HG02973 (cell line): ENCODE measurements at regions not wholly inside any gene's neighbourhood (a gene's known extent, or its start where the extent isn't known, plus 50 kb on each side); places are given as distances from the start of the nearest gene placed in this dataset.
"Not testable (repeated sequence)": the region's sequence is repeated elsewhere in the genome, so short reads cannot be mapped to it uniquely, and the experiment has no call there.

Experiments
- ATAC-seq: cut with Tn5 transposase; IDR thresholded peaks from one replicate; pipeline ENCODE4 v1.9.1; 2021; ENCODE audit warnings: moderate library complexity; ENCODE audit not compliant: unreplicated experiment

GRCh38 chr2:35962585-35963146, 392.9 kb upstream of the CRIM1 start:
- ATAC-seq, result no peak

- no peak for ATAC-seq
These were observed 395.0 kb upstream of the CRIM1 start for GRCh38 chr2:35960596-35960995.

DNA sequence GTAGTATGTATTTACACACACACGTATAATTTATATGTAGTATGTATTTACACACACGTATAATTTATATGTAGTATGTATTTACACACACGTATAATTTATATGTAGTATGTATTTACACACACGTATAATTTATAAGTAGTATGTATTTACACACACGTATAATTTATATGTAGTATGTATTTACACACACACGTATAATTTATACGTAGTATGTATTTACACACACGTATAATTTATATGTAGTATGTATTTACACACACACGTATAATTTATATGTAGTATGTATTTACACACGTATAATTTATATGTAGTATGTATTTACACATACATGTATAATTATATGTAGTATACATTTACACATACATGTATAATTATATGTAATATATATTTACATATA, 398.5 kb upstream of the CRIM1 start:
- not testable (repeated sequence) for ATAC-seq

DNA sequence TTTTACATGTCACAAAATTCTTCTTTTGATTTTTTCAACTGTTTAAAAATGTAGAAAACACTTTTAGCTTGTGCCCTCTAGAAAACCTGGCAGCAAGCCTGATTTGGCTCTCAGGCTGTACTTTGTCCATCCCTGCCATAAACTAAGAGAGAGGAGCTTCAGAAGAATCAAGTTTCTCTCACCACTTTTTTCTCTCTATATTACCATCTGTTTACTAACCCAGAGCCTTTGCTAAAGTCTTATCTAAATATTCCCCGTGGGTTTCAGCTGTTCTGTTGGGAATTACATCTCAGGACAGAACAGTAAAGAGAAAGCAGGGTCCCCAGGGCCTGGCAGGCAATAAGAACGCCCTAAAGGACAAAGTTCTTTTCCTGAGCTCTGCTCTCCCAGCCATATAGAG, 409.1 kb upstream of the CRIM1 start:
- no peak for ATAC-seq

DNA sequence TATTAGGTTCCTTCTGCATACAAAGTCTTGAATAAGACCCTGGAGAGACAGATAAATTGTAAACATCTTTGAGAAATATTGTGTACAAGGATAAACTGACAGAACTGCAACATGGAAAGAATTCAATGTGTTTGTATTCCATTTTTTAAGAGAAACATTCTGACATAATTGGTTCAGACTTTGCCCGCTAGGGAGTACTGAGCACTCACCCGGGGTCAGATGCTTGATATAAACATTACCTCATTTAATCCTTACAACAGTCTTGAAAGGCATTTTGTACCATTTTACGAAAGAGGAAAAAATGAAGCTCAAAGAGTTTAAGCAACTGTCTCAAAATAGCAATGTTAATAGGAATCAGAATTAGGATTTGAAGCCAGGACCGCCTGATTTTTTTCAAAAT, 416.7 kb upstream of the CRIM1 start:
- ATAC-seq, result no peak

DNA sequence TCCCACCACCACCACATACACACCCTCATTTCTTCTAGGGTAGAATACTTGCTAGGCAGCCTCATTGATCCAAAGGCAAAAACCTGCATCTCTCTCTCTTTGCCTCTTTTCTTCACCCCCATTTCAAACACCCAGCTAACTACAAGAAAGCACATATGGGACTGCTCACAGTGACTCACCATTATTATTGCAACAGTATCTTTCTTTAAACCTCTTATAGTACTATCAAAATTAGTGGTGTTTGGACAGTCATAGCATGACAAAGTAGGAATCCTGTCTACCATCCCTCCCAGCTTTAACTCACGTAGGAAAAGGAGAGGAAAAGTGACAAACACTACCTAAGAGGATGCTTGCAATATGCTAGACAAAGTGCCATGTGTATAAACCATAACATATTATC, 422.5 kb upstream of the CRIM1 start:
- ATAC-seq, result no peak

DNA sequence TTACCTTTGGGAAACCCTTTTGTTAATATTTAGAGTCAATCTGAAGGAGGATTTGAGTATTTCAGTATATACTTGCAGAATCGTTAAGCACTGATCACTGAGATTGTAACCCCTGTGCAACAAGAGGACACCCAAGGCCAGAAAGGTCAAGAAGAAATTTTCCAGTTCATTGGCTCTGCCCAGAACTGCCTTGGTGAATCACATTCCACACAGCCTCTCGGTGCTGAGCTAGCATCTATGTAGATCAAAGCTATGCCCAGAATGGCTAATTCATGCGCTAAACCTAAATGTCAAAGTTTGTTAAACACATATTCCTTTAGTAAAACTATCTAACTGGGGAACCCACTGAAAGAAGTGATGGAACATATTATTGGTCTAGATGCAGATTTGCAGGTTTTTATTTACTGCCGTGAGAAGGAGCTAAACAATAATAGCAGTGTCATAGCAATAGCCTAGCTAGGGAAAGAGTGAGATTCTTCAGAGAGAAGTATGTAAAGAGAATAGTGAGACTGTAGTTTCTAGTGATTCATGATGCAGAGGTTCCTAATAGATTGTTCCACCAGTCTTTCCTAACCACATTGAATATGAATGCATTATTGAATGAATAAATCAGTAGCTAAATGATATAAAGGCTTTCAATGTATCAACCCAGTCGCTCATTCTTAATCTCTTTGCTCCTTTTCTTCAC, 423.2 kb upstream of the CRIM1 start:
- no peak for ATAC-seq

GRCh38 chr2:35931626-35932025, 424.0 kb upstream of the CRIM1 start:
- ATAC-seq, result no peak

DNA sequence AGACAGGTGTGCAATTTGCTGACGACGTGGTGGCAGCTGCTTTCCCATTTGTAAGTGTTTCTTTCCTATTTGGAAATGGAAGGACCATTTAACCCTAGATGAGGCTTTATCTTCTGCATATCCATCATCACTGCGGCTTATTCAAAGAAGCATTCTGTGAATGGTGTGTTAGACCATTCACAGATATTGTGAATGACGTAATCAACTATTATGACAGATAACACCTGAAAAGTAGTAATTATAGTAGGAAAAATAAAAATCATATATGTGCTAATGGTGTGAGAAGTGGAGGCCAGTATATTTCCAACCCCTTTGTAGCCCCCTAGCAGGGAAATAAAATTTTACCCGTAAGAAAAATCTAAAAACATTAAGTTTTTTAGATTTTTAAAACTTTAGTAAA, 424.5 kb upstream of the CRIM1 start:
- no peak for ATAC-seq

- no peak for ATAC-seq
These were observed 426.0 kb upstream of the CRIM1 start for GRCh38 chr2:35929551-35929950.

- ATAC-seq, result no peak
These were observed 435.5 kb upstream of the CRIM1 start for GRCh38 chr2:35920061-35920460.

GRCh38 chr2:35915261-35915660, 440.3 kb upstream of the CRIM1 start:
- no peak for ATAC-seq

DNA sequence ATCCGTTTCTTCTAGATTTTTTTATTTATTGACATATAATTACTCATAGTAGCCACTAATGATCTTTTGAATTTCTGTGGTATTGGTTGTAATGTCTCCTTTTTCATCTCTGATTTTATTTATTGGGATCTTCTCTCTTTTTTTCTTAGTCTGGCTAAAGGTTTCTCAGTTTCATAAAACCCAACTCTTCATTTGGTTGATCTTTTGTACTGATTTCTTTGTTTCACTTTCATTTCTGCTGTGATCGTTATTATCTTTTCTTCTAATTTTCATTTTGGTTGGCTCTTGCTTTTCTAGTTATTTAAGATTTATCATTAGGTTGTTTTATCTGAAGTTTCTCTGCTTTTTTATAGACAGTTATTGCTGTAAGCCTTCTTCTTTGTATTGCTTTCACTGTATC, 463.6 kb upstream of the CRIM1 start:
- ATAC-seq, result no peak

- no peak for ATAC-seq
These were observed 464.1 kb upstream of the CRIM1 start for GRCh38 chr2:35891528-35891927.

DNA sequence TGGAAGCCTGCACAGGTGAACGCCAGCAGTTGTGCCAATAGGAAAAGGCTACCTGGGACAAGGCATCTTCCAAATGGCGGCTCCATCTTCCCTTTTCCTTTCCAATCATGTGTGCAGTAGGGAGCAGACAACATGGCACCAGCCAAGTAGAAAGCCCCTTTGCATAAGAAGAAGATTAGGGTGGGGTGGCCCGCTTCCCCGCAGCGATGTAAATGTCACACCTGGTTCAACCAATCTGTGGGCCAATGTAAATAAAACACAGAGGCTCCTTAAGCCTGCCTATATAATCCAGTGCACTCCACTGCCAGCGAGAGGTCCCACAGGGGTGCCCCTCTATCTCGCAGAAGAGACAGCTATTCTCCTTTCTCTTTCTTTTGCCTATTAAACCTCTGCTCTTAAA, 468.4 kb upstream of the CRIM1 start:
- no peak for ATAC-seq

DNA sequence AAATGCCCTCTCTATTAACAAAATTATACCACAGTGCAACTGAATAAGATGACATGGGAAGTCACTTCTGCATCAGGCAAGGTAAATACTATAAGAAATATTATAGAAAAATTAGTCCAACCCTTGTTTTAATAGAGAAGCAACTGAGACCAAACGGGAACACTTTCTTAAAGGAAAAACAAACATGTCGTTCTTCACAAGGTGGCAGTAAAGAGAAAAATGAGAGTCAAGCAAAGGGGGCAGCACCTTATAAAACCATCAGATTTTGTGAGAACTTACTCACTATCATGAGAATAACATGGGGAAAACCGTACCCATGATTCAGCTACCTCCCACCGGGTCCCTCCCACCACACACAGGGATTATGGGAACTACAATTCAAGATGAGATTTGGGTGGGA, 481.7 kb upstream of the CRIM1 start:
- ATAC-seq, result no peak

GRCh38 chr2:35871672-35872071, 483.9 kb upstream of the CRIM1 start:
- ATAC-seq, result no peak

DNA sequence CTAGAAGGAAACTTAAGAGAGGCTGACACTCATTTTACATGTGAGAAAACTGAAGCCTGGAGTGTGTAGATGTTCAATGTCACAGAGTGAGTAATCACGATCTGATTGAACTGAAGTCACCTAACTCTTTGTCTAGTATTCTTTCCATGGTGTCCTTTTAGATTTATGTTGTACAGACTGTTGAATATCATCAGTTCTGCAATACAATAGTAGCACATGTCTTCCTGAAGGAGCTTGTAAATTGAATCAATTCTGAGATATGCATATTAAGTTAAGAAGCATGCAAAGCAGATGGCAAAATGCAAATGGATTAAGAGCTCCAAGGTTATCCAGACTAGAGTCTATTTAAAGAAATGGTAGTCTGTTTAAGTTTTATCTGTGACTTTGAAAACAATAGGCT, 484.9 kb upstream of the CRIM1 start:
- ATAC-seq, result no peak

GRCh38 chr2:35864141-35864540, 491.4 kb upstream of the CRIM1 start:
- no peak for ATAC-seq

DNA sequence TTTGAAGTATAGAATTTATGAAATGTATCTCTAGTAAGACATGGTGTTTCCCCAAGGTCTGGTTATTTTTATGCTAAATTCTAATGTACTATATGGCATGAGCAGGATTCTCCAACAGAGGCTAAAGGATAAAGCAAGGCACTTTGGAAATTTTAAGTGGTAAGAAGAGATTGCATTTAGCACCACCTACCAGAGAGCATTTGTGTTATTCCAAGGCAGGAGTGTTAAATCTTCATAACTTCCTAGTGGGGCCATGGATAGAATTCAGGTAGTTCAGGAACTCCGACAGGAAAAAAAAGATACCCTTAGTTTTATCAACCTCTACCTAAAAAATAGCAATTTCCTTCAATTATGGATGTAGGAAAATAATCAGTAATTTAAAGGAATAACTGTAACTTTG, 497.4 kb upstream of the CRIM1 start:
- no peak for ATAC-seq

GRCh38 chr2:35857498-35857897, 498.1 kb upstream of the CRIM1 start:
- ATAC-seq, result no peak

GRCh38 chr2:35831385-35831784, 524.2 kb upstream of the CRIM1 start:
- ATAC-seq, result no peak

- no peak for ATAC-seq
These were observed 524.7 kb upstream of the CRIM1 start for GRCh38 chr2:35830833-35831232.
